ENCODE measurements at regions not wholly inside any gene's neighbourhood (a gene's known extent, or its start where the extent isn't known, plus 50 kb on each side); places are given as distances from the start of the nearest gene placed in this dataset.
"Not testable (repeated sequence)": the region's sequence is repeated elsewhere in the genome, so short reads cannot be mapped to it uniquely, and the experiment has no call there.

- TF ChIP-seq CTCF (IDR thresholded peaks at IDR 0.05); EZH2 (IDR thresholded peaks at IDR 0.05; ENCODE audit: borderline replicate concordance, insufficient read depth, low read depth, low read length, poor library complexity, severe bottlenecking): not testable (repeated sequence)
These were observed 1473.5 kb upstream of the ACVR2A start for GRCh38 chr2:146371364-146371763.
